Activated CD4-positive, CD25-positive, alpha-beta regulatory T cell treated with anti-CD3 and anti-CD28 coated beads, Interleukin-2, amount 50 U/mL, for 72 hours (primary cell): ENCODE measurements at regions not wholly inside any gene's neighbourhood (a gene's known extent, or its start where the extent isn't known, plus 50 kb on each side); places are given as distances from the start of the nearest gene placed in this dataset.

Experiments
- DNase-seq: peaks from one replicate; pipeline ENCODE4 v3.0.0; 2021

- no peak for DNase-seq
Measured at GRCh38 chr10:128784444-128784843, 658.2 kb upstream of the MKI67 start.

DNA sequence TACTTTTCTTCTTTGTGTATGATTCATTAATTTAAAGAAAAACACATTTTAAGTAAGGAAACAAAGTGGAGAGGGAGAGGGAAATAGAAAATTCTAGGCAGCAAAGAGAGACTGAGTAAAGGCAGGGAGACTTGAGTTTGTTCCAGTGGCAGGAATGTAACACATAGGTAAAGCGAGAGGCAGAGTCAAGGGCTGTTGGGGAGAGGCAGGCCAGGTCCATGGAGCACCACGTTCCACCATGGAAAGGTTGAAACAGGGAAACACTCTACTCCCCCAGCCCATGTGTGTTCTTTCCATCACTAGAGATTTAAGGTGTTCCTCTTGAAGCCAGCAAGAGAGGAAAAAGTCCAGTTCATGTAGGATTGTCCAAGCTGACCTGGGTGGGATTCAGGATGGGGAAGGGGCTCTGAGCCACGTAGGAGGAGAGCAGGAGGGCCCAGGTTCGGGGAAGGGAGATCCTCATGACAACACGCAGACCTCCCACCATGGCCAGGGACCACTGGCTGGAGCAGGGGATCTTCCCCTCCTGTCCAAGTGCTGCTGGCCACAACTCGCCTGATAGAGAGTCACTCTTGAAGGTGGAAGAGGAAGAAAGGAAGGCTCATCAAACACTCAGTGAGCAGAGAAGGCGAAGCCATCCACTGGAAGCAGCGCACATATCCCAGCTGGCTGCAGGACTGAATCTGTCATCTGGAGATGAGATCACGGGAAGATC is 666.4 kb upstream of the MKI67 start:
- DNase-seq: no peak

- no peak for DNase-seq
Measured at GRCh38 chr10:128793726-128794655, 667.8 kb upstream of the MKI67 start.

- no peak for DNase-seq
Measured at GRCh38 chr10:128796396-128796912, 670.2 kb upstream of the MKI67 start.

DNA sequence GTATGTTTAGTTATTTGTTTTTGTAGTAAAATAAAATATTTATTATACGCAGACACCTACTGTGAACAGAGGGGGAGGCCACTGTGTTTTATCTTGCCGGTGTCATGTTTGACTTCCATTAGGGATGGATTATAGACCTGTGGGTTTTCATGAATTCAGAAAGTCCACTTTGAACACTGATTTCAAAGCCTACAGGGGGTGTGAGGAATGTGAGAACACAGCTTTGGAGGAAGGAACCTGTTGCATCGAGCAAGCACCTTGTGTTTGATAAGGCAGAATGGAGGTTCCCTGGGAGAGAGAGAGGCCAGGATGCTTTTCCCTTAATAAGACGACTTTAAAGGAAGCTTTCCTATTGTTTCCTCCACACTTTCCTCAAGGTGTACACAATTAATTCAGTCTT is 665.0 kb upstream of the MGMT start:
- no peak for DNase-seq

DNA sequence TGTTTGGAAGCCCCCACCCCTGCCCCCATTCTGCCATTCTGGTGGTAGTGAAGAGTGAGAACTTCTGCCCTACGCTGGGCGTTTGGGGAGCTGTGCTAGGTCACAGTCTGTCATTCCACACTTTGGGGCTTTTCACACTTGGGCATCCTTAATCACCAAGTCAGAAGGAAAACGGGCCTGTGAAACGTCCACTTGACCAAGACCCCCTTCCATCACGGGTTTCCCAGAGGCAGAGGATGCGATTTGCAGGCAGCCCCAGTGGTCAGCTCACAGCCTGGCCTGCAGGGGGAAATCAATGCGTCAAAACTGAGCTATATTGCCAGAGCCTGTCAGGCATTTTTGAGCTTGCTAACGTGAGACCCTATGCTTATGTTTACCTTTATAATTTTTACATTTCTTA is 663.3 kb upstream of the MGMT start:
- no peak for DNase-seq

DNA sequence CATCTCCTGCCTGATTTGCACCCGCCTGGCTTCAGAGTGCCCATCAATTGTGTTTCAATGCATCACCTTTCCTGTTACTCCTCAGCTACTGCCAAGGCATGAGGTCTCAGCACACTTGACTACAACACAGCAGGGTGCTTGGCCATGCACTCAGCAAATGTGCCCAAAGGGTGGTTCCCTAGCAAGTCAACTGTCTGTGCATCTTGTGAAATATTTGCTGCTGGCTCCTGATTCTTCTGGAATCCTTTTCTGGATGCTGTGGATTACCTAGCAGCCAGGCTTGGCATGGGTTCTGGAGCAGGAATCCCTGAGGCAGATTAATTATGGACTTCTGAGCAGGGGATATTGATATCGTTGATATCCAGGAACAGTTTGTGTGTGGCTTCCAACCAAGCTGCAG is 662.6 kb upstream of the MGMT start:
- no peak for DNase-seq

DNA sequence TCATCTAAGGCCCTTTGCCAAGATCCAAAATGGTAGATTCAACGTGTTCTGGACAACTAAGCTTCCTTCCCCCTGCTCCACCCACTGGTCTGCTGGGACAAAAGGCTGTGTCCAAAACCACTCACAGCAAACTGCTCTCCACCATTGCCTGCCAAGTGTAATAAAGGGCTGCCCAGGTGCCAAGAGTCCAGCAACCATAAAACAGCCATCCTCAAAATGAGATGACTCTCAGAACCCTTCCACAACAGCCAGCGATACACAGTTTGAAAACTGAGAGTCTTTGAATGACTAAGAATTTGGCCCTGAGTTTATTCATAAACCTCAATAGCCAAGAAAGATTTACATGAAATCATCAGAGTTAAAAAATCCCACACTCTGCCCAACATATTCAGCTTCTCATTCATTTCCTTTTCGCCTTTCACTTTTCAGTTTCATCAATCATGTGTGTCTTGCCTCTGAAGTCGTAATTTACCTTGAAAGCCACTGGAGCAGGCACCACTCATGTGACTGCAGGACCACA is 658.1 kb upstream of the MGMT start:
- DNase-seq: no peak

- DNase-seq: no peak
Measured at GRCh38 chr10:128811511-128811910, 655.5 kb upstream of the MGMT start.

GRCh38 chr10:128812000-128812399 is 655.0 kb upstream of the MGMT start:
- DNase-seq: no peak

DNA sequence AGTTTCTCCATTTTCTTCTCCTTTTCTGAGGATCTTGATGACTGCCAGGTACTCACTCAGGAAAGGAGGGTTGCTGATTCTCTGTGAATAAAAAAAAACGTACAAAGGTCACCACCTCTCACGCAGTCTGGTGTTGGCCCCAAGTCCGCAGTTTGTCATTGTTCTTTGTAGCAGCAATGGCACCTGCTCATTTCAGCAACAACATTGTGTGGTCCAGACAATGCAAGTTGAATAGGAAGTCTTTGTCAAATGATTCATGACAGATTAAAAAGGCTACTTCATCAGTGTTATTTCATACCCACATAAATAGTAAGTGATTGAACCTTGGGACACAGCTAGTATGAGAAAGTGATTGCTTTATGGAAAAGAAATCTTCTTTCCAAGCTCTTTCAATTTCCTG is 653.5 kb upstream of the MGMT start:
- DNase-seq: no peak

- no peak for DNase-seq
Measured at GRCh38 chr10:128814024-128814423, 653.0 kb upstream of the MGMT start.

DNA sequence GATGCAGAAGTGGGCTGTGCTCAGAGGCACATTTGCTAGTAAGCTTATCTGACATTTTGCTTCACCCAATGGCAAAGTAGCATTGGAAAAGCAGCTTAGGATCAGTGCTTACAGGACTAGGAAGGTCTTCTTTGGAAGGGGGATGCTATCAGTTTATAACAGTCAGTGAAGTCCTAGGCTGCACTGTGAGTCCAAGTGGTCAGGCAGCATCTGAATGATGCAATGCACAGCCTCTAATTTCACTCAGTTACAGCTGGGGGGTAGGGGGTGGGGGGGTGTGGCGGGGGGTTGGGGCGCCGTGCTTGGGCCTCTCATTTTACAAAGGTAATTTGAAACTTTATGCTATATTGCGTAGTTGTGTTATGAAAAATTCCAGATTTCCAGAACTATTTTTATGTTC is 652.3 kb upstream of the MGMT start:
- no peak for DNase-seq

DNA sequence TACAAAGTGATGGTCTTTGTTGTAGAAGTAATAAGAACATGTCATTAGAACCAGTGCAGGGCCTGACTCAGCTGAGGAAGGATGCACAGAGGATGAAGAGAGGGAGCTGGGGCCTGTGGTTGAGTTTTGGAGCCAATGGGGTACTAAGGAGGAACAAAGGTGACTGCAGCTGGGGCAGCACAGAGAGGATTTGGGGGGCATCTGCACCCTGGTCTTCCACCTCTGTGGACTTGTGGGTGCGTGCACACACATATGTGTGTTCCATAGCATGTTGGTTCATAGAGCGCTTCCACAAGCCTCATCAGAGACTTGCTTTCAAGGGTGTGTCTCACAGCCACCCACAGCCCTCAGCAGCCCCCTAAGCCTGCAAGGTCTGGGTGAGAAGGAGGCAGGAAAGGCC is 650.3 kb upstream of the MGMT start:
- DNase-seq: no peak

DNA sequence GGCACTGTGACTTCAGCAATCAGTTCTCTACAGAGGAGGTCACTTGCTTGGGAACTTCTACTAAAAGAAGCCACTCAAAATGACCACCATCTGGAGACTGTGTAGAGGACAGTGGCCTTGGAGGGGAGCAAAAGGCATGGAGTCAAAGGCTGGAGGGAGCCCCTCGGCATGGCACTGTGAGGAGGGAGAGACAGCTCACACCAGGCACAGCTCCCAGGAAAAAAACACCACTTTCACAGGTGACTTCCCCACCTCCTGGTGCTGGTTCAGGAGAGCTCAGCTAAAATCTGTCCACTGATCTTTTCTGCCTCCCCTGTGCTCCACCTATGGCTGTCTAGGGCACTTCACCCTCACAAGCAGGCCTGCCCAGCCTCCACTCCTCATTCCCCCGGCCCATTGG is 649.4 kb upstream of the MGMT start:
- no peak for DNase-seq

DNA sequence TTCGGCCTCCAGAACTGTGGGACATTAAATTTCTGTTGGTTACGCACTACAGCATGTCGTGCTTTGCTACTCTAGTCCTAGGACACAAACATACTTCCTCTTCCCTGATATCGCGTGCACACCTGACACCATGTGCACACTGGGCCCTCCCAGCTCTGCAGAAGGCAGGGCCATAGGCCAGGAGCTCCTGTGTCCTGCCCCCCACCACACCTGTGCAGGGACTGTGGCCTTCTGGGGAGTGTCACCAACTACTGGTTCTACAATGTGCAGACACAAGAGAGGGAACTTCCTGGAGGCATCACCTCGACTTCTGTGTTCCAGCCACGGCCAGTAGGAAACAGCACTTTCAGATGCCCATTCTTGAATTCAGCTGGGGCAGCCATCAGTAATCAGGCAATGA is 646.4 kb upstream of the MGMT start:
- DNase-seq: no peak

GRCh38 chr10:128823201-128823600 is 643.8 kb upstream of the MGMT start:
- no peak for DNase-seq

DNA sequence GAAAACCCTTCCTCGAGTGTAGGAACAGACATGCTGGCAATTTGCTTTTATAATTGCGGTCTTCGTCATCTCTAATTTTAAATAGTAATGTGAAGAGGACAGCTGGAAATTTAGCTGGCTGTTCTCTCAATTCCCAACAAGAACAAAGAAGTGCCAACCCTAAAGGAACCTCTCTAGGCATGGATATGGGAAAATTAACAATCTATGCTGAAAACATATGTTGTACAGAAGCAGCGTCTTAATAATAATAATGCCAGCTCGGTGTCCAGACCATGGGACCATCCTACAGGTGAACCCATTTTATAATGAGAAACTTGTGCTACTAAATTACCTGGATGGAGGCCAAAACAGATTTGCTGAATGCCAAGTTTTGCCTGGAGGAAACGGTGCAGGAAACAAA is 641.4 kb upstream of the MGMT start:
- no peak for DNase-seq

GRCh38 chr10:128833671-128834070 is 633.4 kb upstream of the MGMT start:
- no peak for DNase-seq

- DNase-seq: no peak
Measured at GRCh38 chr10:128835361-128835760, 631.7 kb upstream of the MGMT start.

- no peak for DNase-seq
Measured at GRCh38 chr10:128837478-128837877, 629.6 kb upstream of the MGMT start.

- DNase-seq: no peak
Measured at GRCh38 chr10:128839134-128839533, 627.9 kb upstream of the MGMT start.

DNA sequence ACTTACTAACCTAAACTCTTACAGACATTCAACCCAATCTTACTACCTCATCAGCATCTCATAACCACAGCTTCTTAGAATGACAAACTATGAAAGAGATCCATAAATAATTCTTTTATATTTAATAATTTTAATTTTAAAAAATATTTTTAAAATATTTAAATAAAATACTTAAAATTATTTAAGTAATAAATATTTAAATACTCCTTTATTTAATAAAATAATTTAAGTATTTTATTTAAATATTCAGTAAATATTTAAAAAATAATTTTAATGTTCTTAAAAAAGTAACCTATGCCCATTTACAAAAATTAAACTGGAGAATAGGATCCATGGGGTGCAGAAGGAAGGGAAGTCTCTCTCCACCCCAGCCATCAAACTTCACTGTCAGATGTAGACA is 627.3 kb upstream of the MGMT start:
- no peak for DNase-seq

DNA sequence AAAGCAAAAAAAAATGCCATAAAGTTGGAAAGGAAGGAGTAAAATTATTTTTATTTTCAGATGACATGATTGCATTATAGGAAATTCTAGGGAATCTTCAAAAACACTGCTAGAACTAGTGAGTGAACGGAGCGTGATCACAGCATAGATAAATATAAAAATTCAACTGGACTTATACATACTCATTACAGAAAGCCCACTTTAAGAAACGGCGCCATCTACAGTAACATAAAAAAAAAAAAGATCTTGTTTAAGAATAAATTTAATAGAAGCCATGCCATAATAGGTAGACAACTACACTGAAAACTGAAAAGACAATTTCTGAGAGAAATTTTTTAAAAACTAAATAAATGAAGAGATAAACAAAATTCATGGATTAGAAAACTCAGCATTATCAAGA is 623.1 kb upstream of the MGMT start:
- no peak for DNase-seq
